HG02870 (cell line): ENCODE measurements at regions not wholly inside any gene's neighbourhood (a gene's known extent, or its start where the extent isn't known, plus 50 kb on each side); places are given as distances from the start of the nearest gene placed in this dataset.
"Not testable (repeated sequence)": the region's sequence is repeated elsewhere in the genome, so short reads cannot be mapped to it uniquely, and the experiment has no call there.

Experiments used
- ATAC-seq: cut with Tn5 transposase; IDR thresholded peaks from one replicate; pipeline ENCODE4 v1.9.1; 2021; ENCODE audit warnings: mild to moderate bottlenecking, moderate library complexity; ENCODE audit not compliant: unreplicated experiment

GRCh38 chr18:2192562-2192961 lies 378.7 kb downstream of the METTL4 start:
- ATAC-seq: no peak

GRCh38 chr18:2197946-2198345 lies 373.4 kb downstream of the METTL4 start:
- ATAC-seq: no peak

GRCh38 chr18:2199060-2199459 lies 372.2 kb downstream of the METTL4 start:
- ATAC-seq: no peak

GRCh38 chr18:2201036-2201600 lies 370.2 kb downstream of the METTL4 start:
- ATAC-seq: no peak

- no peak for ATAC-seq
Measured at GRCh38 chr18:2204736-2205135, 366.6 kb downstream of the METTL4 start.

GRCh38 chr18:2207294-2207693 lies 364.0 kb downstream of the METTL4 start:
- no peak for ATAC-seq

- ATAC-seq: no peak
Measured at GRCh38 chr18:2212598-2213205, 358.6 kb downstream of the METTL4 start.

- no peak for ATAC-seq
Measured at GRCh38 chr18:2213905-2214304, 357.4 kb downstream of the METTL4 start.

GRCh38 chr18:2217356-2217755 lies 353.9 kb downstream of the METTL4 start:
- no peak for ATAC-seq

GRCh38 chr18:2218101-2218500 lies 353.2 kb downstream of the METTL4 start:
- ATAC-seq: no peak

- no peak for ATAC-seq
Measured at GRCh38 chr18:2219706-2220105, 351.6 kb downstream of the METTL4 start.

- ATAC-seq: no peak
Measured at GRCh38 chr18:2222270-2223185, 348.8 kb downstream of the METTL4 start.

- no peak for ATAC-seq
Measured at GRCh38 chr18:2223449-2223848, 347.9 kb downstream of the METTL4 start.

- ATAC-seq: no peak
Measured at GRCh38 chr18:2223849-2224248, 347.5 kb downstream of the METTL4 start.

- ATAC-seq: no peak
Measured at GRCh38 chr18:2236232-2236631, 335.1 kb downstream of the METTL4 start.

- no peak for ATAC-seq
Measured at GRCh38 chr18:2237706-2238105, 333.6 kb downstream of the METTL4 start.

- ATAC-seq: no peak
Measured at GRCh38 chr18:2240311-2240705, 331.0 kb downstream of the METTL4 start.

- ATAC-seq: no peak
Measured at GRCh38 chr18:2244641-2245040, 326.7 kb downstream of the METTL4 start.

- not testable (repeated sequence) for ATAC-seq
Measured at GRCh38 chr18:2247101-2247500, 324.2 kb downstream of the METTL4 start.

- no peak for ATAC-seq
Measured at GRCh38 chr18:2254977-2255376, 316.3 kb downstream of the METTL4 start.

- ATAC-seq: no peak
Measured at GRCh38 chr18:2256577-2256976, 314.7 kb downstream of the METTL4 start.

GRCh38 chr18:2258954-2259353 lies 312.4 kb downstream of the METTL4 start:
- ATAC-seq: no peak
